Stomach smooth muscle (tissue), 2 donors: ENCODE measurements at regions not wholly inside any gene's neighbourhood (a gene's known extent, or its start where the extent isn't known, plus 50 kb on each side); places are given as distances from the start of the nearest gene placed in this dataset.
"Not testable (repeated sequence)": the region's sequence is repeated elsewhere in the genome, so short reads cannot be mapped to it uniquely, and the experiment has no call there.

Experiments
- H3K27ac ChIP-seq: one replicate; pipeline ENCODE4 v1.7.0; 2013; ENCODE audit warnings: mild to moderate bottlenecking, low read length, inconsistent platforms
- H3K27me3 ChIP-seq, 2 donors: one replicate each; pipeline ENCODE4 v1.7.0; 2013; ENCODE audit warnings: low read length in 2 of 2; ENCODE audit not compliant: insufficient read depth in 2 of 2, control insufficient read depth in 1 of 2
- H3K36me3 ChIP-seq, 2 donors: one replicate each; pipeline ENCODE4 v1.7.0; 2013; ENCODE audit warnings: low read length in 2 of 2; ENCODE audit not compliant: control insufficient read depth in 2 of 2, insufficient read depth in 2 of 2
- H3K4me1 ChIP-seq: one replicate; pipeline ENCODE4 v1.7.0; 2013; ENCODE audit warnings: low read length; ENCODE audit not compliant: control insufficient read depth, insufficient read depth
- H3K4me3 ChIP-seq, 2 donors: one replicate each; pipeline ENCODE4 v1.7.0; 2013; ENCODE audit warnings: low read length in 2 of 2
- H3K9ac ChIP-seq, 2 donors: one replicate each; pipeline ENCODE4 v1.7.0; 2013; ENCODE audit warnings: low read length in 2 of 2, mild to moderate bottlenecking in 1 of 2
- H3K9me3 ChIP-seq, 2 donors: one replicate each; pipeline ENCODE4 v1.7.0; 2013; ENCODE audit warnings: low read length in 2 of 2; ENCODE audit not compliant: control insufficient read depth in 2 of 2
- donor health status: healthy.
- donor health status: Pancreatic carcinoma.

GRCh38 chr10:32189400-32190084 is 133.3 kb upstream of the KIF5B start:
- Histone ChIP-seq H3K9ac (no peak overlapping the region), H3K27me3 (no peaks in the 10 kb centered on the region), H3K4me3 (no peak overlapping the region), H3K9me3 (no peaks in the 10 kb centered on the region), H3K4me1 (no peaks in the 10 kb centered on the region), H3K27ac (no peak overlapping the region), H3K36me3 (no peaks in the 10 kb centered on the region)

- H3K9ac ChIP-seq, H3K27me3 ChIP-seq, H3K4me1 ChIP-seq, H3K36me3 ChIP-seq, H3K27ac ChIP-seq, H3K9me3 ChIP-seq, H3K4me3 ChIP-seq: not testable (repeated sequence)
Observed at GRCh38 chr10:32188601-32189000, 132.4 kb upstream of the KIF5B start.

- H3K4me3 ChIP-seq: no peak overlapping the region
- H3K36me3 ChIP-seq: no peaks in the 10 kb centered on the region
- H3K27ac ChIP-seq: no peak overlapping the region
- no peaks in the 10 kb centered on the region for H3K4me1 ChIP-seq
- H3K9me3 ChIP-seq: no peaks in the 10 kb centered on the region
- no peak overlapping the region for H3K9ac ChIP-seq
- no peaks in the 10 kb centered on the region for H3K27me3 ChIP-seq
Observed at GRCh38 chr10:32187686-32188085, 131.5 kb upstream of the KIF5B start.

GRCh38 chr10:32183652-32184051 is 127.4 kb upstream of the KIF5B start:
- H3K9ac ChIP-seq, H3K9me3 ChIP-seq, H3K36me3 ChIP-seq, H3K4me1 ChIP-seq, H3K27ac ChIP-seq, H3K4me3 ChIP-seq, H3K27me3 ChIP-seq: not testable (repeated sequence)

GRCh38 chr10:32182476-32182875 is 126.3 kb upstream of the KIF5B start:
- Histone ChIP-seq H3K9ac (no peak overlapping the region), H3K4me1 (no peaks in the 10 kb centered on the region), H3K9me3 (no peaks in the 10 kb centered on the region), H3K27me3 (no peaks in the 10 kb centered on the region), H3K36me3 (no peaks in the 10 kb centered on the region), H3K4me3 (no peak overlapping the region), H3K27ac (no peak overlapping the region)

- Histone ChIP-seq H3K9ac (no peak overlapping the region), H3K9me3 (no peaks in the 10 kb centered on the region), H3K4me3 (no peak overlapping the region), H3K4me1 (no peaks in the 10 kb centered on the region), H3K27me3 (no peaks in the 10 kb centered on the region), H3K36me3 (no peaks in the 10 kb centered on the region), H3K27ac (no peak overlapping the region)
Observed at GRCh38 chr10:32180390-32181280, 124.4 kb upstream of the KIF5B start.

- no peak overlapping the region for H3K4me3 ChIP-seq
- H3K27me3 ChIP-seq: no peaks in the 10 kb centered on the region
- H3K27ac ChIP-seq: no peak overlapping the region
- H3K9me3 ChIP-seq: no peaks in the 10 kb centered on the region
- H3K9ac ChIP-seq: no peak overlapping the region
- H3K36me3 ChIP-seq: no peaks in the 10 kb centered on the region
- H3K4me1 ChIP-seq: no peaks in the 10 kb centered on the region
Observed at GRCh38 chr10:32179836-32180235, 123.6 kb upstream of the KIF5B start.

GRCh38 chr10:32177594-32177993 is 121.4 kb upstream of the KIF5B start:
- not testable (repeated sequence) for H3K27me3 ChIP-seq, H3K36me3 ChIP-seq, H3K4me1 ChIP-seq, H3K9me3 ChIP-seq, H3K4me3 ChIP-seq, H3K27ac ChIP-seq, H3K9ac ChIP-seq

- no peaks in the 10 kb centered on the region for H3K9me3 ChIP-seq
- H3K4me1 ChIP-seq: no peaks in the 10 kb centered on the region
- no peak overlapping the region for H3K4me3 ChIP-seq
- no peak overlapping the region for H3K27ac ChIP-seq
- no peak overlapping the region for H3K9ac ChIP-seq
- H3K27me3 ChIP-seq: no peaks in the 10 kb centered on the region
- no peaks in the 10 kb centered on the region for H3K36me3 ChIP-seq
Observed at GRCh38 chr10:32175629-32176028, 119.4 kb upstream of the KIF5B start.

GRCh38 chr10:32174349-32174893 is 118.2 kb upstream of the KIF5B start:
- Histone ChIP-seq H3K27ac (no peak overlapping the region), H3K4me1 (no peaks in the 10 kb centered on the region), H3K9ac (no peak overlapping the region), H3K9me3 (no peaks in the 10 kb centered on the region), H3K27me3 (no peaks in the 10 kb centered on the region), H3K4me3 (no peak overlapping the region), H3K36me3 (no peaks in the 10 kb centered on the region)

GRCh38 chr10:32171204-32171603 is 115.0 kb upstream of the KIF5B start:
- no peaks in the 10 kb centered on the region for H3K9me3 ChIP-seq
- H3K4me1 ChIP-seq: no peaks in the 10 kb centered on the region
- H3K27ac ChIP-seq: no peak overlapping the region
- no peak overlapping the region for H3K9ac ChIP-seq
- H3K27me3 ChIP-seq: no peaks in the 10 kb centered on the region
- no peak overlapping the region for H3K4me3 ChIP-seq
- H3K36me3 ChIP-seq: no peaks in the 10 kb centered on the region
